K562 (cell line): ENCODE measurements at regions not wholly inside any gene's neighbourhood (a gene's known extent, or its start where the extent isn't known, plus 50 kb on each side); places are given as distances from the start of the nearest gene placed in this dataset.
"Not testable (repeated sequence)": the region's sequence is repeated elsewhere in the genome, so short reads cannot be mapped to it uniquely, and the experiment has no call there.

Source experiments
- CBFB ChIP-seq: sonication (generic); formaldehyde crosslinking; IDR thresholded peaks from 2 replicates; pipeline ENCODE4 v1.4.0; 2020; ENCODE audit warnings: mild to moderate bottlenecking, missing genetic modification reagents
- CC2D1A ChIP-seq: fragments of 450-650 bp; IDR thresholded peaks from 2 replicates; pipeline ENCODE4 v1.6.1; 2017; ENCODE audit warnings: mild to moderate bottlenecking
- POLR2AphosphoS2 ChIP-seq: IDR thresholded peaks from 2 replicates; pipeline ENCODE4 v1.6.1; 2012; ENCODE audit warnings: low read length, improper control_type of control experiment
- RNF2 ChIP-seq: sonication (generic); IDR thresholded peaks from 2 replicates; pipeline ENCODE4 v1.6.1; 2016
- SETDB1 ChIP-seq: IDR thresholded peaks from one replicate; pipeline ENCODE4 v1.6.1; 2012; ENCODE audit warnings: low read length, control low read depth, inconsistent platforms
- TAF15 ChIP-seq: fragments of 200-400 bp; formaldehyde crosslinking; IDR thresholded peaks from 2 replicates; pipeline ENCODE4 v1.6.1; 2017; ENCODE audit warnings: mild to moderate bottlenecking, low read depth, low read length, moderate library complexity
- ZFX ChIP-seq: sonication (generic); formaldehyde crosslinking; IDR thresholded peaks from 2 replicates; pipeline ENCODE4 v1.8.0; 2022; ENCODE audit warnings: mild to moderate bottlenecking, missing genetic modification reagents, moderate library complexity
- TF ChIP-seq, protein P1 (sequence below), 2 experiments: fragments of 450-650 bp in 1 of 2; sonication (generic) in 1 of 2; formaldehyde crosslinking in 1 of 2; IDR thresholded peaks; 2 replicates each; pipeline versions ENCODE4 v1.7.1 to v1.9.0; 2016 to 2022; ENCODE audit warnings: inconsistent platforms in 1 of 2, mild to moderate bottlenecking in 1 of 2, missing genetic modification reagents in 1 of 2

- TF ChIP-seq TAF15, SETDB1, RNF2, CBFB, POLR2AphosphoS2, CC2D1A, ZFX: not testable (repeated sequence)
- TF ChIP-seq, protein P1, sequence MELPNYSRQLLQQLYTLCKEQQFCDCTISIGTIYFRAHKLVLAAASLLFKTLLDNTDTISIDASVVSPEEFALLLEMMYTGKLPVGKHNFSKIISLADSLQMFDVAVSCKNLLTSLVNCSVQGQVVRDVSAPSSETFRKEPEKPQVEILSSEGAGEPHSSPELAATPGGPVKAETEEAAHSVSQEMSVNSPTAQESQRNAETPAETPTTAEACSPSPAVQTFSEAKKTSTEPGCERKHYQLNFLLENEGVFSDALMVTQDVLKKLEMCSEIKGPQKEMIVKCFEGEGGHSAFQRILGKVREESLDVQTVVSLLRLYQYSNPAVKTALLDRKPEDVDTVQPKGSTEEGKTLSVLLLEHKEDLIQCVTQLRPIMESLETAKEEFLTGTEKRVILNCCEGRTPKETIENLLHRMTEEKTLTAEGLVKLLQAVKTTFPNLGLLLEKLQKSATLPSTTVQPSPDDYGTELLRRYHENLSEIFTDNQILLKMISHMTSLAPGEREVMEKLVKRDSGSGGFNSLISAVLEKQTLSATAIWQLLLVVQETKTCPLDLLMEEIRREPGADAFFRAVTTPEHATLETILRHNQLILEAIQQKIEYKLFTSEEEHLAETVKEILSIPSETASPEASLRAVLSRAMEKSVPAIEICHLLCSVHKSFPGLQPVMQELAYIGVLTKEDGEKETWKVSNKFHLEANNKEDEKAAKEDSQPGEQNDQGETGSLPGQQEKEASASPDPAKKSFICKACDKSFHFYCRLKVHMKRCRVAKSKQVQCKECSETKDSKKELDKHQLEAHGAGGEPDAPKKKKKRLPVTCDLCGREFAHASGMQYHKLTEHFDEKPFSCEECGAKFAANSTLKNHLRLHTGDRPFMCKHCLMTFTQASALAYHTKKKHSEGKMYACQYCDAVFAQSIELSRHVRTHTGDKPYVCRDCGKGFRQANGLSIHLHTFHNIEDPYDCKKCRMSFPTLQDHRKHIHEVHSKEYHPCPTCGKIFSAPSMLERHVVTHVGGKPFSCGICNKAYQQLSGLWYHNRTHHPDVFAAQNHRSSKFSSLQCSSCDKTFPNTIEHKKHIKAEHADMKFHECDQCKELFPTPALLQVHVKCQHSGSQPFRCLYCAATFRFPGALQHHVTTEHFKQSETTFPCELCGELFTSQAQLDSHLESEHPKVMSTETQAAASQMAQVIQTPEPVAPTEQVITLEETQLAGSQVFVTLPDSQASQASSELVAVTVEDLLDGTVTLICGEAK (IDR thresholded peaks at IDR 0.05): not testable (repeated sequence)
- TF ChIP-seq, protein P1 (CRISPR knock-in tag; IDR thresholded peaks at IDR 0.05): not testable (repeated sequence)
Observed at GRCh38 chr2:89610207-89610926, 918.9 kb downstream of the RPIA start.
